ENCODE measurements at regions not wholly inside any gene's neighbourhood (a gene's known extent, or its start where the extent isn't known, plus 50 kb on each side); places are given as distances from the start of the nearest gene placed in this dataset.

DNA sequence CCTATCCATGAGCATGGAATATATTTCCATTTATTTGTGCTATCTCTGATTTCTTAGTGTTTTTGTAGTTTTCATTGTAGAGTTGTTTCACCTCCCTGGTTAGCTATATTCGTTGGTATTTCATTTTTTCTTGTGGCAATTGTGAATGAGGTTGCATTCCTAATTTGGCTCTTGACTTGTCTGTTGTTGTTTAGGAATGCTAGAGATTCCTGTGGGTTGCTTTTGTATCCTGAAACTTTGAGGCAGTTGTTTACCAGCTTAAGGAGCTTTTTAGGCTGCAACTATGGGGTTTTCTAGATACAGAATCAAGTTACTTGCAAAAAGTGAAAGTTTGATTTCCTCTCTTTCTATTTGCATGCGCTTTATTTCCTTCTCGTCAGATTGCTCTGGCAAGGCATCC is 304.7 kb upstream of the GRM3 start:
- TF ChIP-seq POLR2AphosphoS5 (IDR thresholded peaks at IDR 0.05) (no peak), POLR2A (IDR thresholded peaks at IDR 0.05) (no peak), EP300 (IDR thresholded peaks at IDR 0.05) (no peak)
- TF ChIP-seq, protein P1, sequence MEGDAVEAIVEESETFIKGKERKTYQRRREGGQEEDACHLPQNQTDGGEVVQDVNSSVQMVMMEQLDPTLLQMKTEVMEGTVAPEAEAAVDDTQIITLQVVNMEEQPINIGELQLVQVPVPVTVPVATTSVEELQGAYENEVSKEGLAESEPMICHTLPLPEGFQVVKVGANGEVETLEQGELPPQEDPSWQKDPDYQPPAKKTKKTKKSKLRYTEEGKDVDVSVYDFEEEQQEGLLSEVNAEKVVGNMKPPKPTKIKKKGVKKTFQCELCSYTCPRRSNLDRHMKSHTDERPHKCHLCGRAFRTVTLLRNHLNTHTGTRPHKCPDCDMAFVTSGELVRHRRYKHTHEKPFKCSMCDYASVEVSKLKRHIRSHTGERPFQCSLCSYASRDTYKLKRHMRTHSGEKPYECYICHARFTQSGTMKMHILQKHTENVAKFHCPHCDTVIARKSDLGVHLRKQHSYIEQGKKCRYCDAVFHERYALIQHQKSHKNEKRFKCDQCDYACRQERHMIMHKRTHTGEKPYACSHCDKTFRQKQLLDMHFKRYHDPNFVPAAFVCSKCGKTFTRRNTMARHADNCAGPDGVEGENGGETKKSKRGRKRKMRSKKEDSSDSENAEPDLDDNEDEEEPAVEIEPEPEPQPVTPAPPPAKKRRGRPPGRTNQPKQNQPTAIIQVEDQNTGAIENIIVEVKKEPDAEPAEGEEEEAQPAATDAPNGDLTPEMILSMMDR (IDR thresholded peaks at IDR 0.05) = no peak
- Histone ChIP-seq H3K9me3 (no peaks in the 10 kb centered on the region), H3K27me3 (no peaks in the 10 kb centered on the region), H3K4me1 (no peaks in the 10 kb centered on the region), H3K36me3 (no peaks in the 10 kb centered on the region), H3K27ac (no peak overlapping the region), H3K4me3 (no peak overlapping the region)
- no peak for DNase-seq
- WGBS, 2 donors = 72 to 76% methylated on average over 3 of the region's 3 CpGs
- no peak for ATAC-seq (ENCODE audit: low FRiP score in 2 of 2)

DNA sequence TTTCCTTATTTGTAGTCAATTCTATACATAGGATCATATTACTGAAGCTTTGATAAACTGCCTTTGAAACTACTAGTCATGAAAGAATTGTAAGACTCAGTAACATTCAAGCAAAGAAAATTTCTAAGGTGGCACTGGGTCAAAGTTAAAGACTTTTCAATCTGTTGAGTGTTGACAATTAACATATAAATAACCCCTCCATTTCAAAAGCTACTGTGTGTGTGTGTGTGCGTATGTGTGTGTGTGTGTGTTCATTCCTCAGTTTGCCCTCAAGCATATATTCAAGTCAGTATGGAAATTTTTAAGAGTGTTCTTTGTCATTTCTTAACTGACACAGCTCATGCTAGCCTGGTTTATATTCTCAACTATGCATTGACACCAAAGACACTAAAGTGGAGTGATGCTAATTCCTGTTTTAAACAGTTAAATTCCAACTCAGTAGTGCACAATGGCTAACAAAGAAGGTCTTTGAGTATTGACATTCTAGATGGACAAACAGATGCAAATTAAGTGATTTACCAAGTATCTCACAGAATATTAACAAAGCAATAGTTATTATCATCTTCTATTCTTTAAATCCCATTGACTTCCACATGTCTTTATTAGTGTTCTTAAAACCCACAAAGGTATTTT is 314.8 kb upstream of the GRM3 start:
- no peaks in the 10 kb centered on the region for H3K4me1 ChIP-seq
- ATAC-seq (ENCODE audit: low FRiP score in 2 of 2) = no peak
- no peaks in the 10 kb centered on the region for H3K36me3 ChIP-seq
- TF ChIP-seq POLR2A (IDR thresholded peaks at IDR 0.05) (no peak), EP300 (IDR thresholded peaks at IDR 0.05) (no peak)
- H3K4me3 ChIP-seq = no peak overlapping the region
- H3K27ac ChIP-seq = no peak overlapping the region
- 0 to 27% methylated on average over 1 of the region's 1 CpG for WGBS, 2 donors
- no peaks in the 10 kb centered on the region for H3K27me3 ChIP-seq
- no peak for DNase-seq
- no peaks in the 10 kb centered on the region for H3K9me3 ChIP-seq

DNA sequence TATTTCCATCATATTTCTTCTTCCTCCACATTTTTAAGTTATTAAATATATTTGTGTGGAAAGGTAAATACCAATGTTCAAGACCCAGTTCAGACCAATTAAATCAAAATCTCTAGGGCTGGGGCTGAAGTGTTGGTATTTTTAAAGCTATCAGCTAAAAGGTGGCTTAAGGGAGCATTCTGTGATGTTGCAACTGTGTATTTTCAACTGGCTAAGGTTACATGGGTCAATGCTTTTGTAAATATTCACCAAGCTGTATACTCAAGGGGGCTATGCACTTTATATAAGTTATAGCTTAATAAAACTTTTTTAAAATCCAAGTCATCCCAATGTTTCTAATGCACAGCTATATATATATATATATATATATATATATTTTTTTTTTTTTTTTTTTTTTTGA is 316.9 kb upstream of the GRM3 start:
- TF ChIP-seq, protein P1 (IDR thresholded peaks at IDR 0.05) = no peak
- TF ChIP-seq POLR2AphosphoS5 (IDR thresholded peaks at IDR 0.05) = no peak
- no peaks in the 10 kb centered on the region for H3K4me1 ChIP-seq
- no peaks in the 10 kb centered on the region for H3K36me3 ChIP-seq
- no peak overlapping the region for H3K27ac ChIP-seq
- H3K27me3 ChIP-seq = no peaks in the 10 kb centered on the region
- no peaks in the 10 kb centered on the region for H3K9me3 ChIP-seq
- H3K4me3 ChIP-seq = no peak overlapping the region
- ATAC-seq (ENCODE audit: low FRiP score in 2 of 2) = no peak
- no peak for DNase-seq

DNA sequence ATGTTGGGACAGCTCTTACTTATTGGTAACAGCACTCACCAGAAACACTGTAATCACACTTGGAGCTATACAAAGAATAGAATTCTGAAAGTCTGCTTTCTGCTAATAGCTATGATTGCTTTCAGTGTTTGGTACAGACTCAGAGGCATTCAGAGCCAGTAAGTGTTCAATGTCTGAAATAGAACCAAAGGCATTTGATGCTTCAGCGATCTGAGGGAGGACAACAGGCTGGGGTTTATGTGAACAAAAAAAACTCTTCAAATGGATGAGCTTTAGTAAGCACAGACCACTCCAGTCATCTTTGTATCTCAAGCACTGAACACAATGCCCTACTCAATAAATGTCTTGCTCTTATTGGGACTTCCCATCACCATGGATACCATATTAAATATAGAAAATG is 322.8 kb upstream of the GRM3 start:
- no peak for DNase-seq
- 74 to 87% methylated on average over 1 of the region's 1 CpG for WGBS, 2 donors

DNA sequence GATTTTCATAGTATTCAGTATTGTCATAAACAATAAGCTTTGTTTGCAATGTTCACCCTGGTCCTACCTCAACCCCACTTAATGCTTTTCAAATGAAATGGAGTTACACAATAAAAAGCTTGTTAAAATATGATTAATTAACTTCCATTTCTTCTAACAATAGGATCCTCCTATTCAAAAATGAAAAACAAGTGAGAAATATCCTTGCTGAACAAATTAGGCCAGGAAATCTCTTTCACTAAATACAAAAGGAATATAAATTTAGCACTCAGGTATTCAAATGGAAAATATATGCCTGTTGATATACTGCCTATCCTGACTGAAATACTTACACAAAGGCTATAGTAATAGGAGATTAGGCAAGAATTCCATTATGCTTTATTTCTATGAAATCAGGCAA is 323.4 kb upstream of the GRM3 start:
- no peak overlapping the region for H3K4me3 ChIP-seq
- no peaks in the 10 kb centered on the region for H3K9me3 ChIP-seq
- H3K27ac ChIP-seq = no peak overlapping the region
- ATAC-seq (ENCODE audit: low FRiP score in 2 of 2) = no peak
- no peaks in the 10 kb centered on the region for H3K4me1 ChIP-seq
- TF ChIP-seq POLR2A (IDR thresholded peaks at IDR 0.05) = no peak
- no peak for TF ChIP-seq EP300 (IDR thresholded peaks at IDR 0.05)
- TF ChIP-seq, protein P1 (IDR thresholded peaks at IDR 0.05) = no peak
- no peak for TF ChIP-seq POLR2AphosphoS5 (IDR thresholded peaks at IDR 0.05)
- H3K36me3 ChIP-seq = no peaks in the 10 kb centered on the region
- H3K27me3 ChIP-seq = no peaks in the 10 kb centered on the region
- no peak for DNase-seq

More for the DNA sequence above, 322.8 kb upstream of the GRM3 start:
- H3K9me3 ChIP-seq = no peaks in the 10 kb centered on the region
- TF ChIP-seq, protein P1 (IDR thresholded peaks at IDR 0.05) = no peak
- TF ChIP-seq POLR2AphosphoS5 (IDR thresholded peaks at IDR 0.05) = no peak
- TF ChIP-seq EP300 (IDR thresholded peaks at IDR 0.05) = no peak
- no peak for ATAC-seq (ENCODE audit: low FRiP score in 2 of 2)
- no peaks in the 10 kb centered on the region for H3K36me3 ChIP-seq
- H3K27ac ChIP-seq = no peak overlapping the region
- H3K4me1 ChIP-seq = no peaks in the 10 kb centered on the region
- H3K4me3 ChIP-seq = no peak overlapping the region
- H3K27me3 ChIP-seq = no peaks in the 10 kb centered on the region
